Progenitor cell of endocrine pancreas (in vitro differentiated cells): ENCODE measurements at regions not wholly inside any gene's neighbourhood (a gene's known extent, or its start where the extent isn't known, plus 50 kb on each side); places are given as distances from the start of the nearest gene placed in this dataset.

Experiments used
- DNase-seq: peaks from one replicate; pipeline ENCODE4 v3.0.0; 2021; ENCODE audit warnings: low spot score; ENCODE audit not compliant: unreplicated experiment
- H3K27ac Mint-ChIP-seq: 2 replicates; pipeline ENCODE4 v1.8.0; 2021; ENCODE audit warnings: mild to moderate bottlenecking, moderate library complexity, mixed read lengths
- H3K27me3 Mint-ChIP-seq: 2 replicates; pipeline ENCODE4 v1.8.0; 2021; ENCODE audit warnings: mixed read lengths
- H3K36me3 Mint-ChIP-seq: 2 replicates; pipeline ENCODE4 v1.8.0; 2022; ENCODE audit warnings: mixed read lengths; ENCODE audit not compliant: insufficient read depth
- H3K4me1 Mint-ChIP-seq: 2 replicates; pipeline ENCODE4 v1.8.0; 2021; ENCODE audit warnings: low read depth, mixed read lengths
- H3K4me3 Mint-ChIP-seq: 2 replicates; pipeline ENCODE4 v1.8.0; 2021; ENCODE audit warnings: low read depth, mild to moderate bottlenecking, moderate library complexity, mixed read lengths
- H3K9me3 Mint-ChIP-seq: 2 replicates; pipeline ENCODE4 v1.8.0; 2021; ENCODE audit warnings: low read depth, mixed read lengths
- TF ChIP-seq, protein P1 (sequence below): fragments of 200-600 bp; sonication (generic); IDR thresholded peaks from one replicate; pipeline ENCODE4 v1.5.0; 2021; ENCODE audit warnings: antibody characterized with exemption, mild to moderate bottlenecking; ENCODE audit not compliant: unreplicated experiment

DNA sequence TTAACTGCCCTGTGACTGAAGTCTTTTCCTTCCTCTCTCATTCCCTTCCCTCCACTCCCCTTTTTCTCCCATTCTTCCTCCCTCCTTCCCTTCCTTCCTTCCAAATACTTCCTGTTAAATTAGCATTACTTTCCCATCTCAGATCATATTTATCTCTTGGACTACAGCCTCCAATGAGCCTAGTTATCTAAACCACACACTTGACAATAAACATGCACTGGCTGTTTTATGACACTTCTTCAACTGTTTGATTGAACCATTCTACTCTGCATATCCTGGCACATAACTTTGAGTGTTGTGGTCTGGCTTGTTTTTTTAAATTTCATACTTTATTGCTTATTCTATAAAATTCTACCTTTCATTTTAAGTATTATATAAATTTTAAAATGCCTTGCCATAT is 1860.8 kb upstream of the LRRTM1 start:
- Mint-ChIP-seq H3K9me3 (no peaks in the 10 kb centered on the region), H3K4me3 (no peak overlapping the region), H3K27me3 (no peaks in the 10 kb centered on the region), H3K27ac (no peak overlapping the region), H3K36me3 (no peaks in the 10 kb centered on the region), H3K4me1 (no peaks in the 10 kb centered on the region)
- TF ChIP-seq, protein P1, sequence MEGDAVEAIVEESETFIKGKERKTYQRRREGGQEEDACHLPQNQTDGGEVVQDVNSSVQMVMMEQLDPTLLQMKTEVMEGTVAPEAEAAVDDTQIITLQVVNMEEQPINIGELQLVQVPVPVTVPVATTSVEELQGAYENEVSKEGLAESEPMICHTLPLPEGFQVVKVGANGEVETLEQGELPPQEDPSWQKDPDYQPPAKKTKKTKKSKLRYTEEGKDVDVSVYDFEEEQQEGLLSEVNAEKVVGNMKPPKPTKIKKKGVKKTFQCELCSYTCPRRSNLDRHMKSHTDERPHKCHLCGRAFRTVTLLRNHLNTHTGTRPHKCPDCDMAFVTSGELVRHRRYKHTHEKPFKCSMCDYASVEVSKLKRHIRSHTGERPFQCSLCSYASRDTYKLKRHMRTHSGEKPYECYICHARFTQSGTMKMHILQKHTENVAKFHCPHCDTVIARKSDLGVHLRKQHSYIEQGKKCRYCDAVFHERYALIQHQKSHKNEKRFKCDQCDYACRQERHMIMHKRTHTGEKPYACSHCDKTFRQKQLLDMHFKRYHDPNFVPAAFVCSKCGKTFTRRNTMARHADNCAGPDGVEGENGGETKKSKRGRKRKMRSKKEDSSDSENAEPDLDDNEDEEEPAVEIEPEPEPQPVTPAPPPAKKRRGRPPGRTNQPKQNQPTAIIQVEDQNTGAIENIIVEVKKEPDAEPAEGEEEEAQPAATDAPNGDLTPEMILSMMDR = no peak
- DNase-seq = no peak

DNA sequence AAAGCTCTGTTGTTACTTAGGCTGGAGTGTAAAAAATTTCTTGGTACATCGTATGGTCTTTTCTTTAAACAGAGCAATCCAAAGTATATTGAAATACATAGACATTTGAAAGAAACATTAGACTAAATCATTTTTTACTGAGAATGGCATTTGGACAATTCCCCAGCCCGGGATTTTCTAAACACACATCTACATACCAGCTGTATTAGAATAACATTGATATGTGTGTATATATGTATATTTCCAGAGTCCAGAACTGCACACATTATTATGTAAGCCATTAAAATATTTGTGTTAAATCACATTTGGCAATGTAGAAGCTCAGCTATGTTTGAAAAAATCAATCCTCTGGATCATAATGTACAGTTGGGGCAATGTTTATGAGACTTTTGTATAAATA is 1853.6 kb upstream of the LRRTM1 start:
- TF ChIP-seq, protein P1 = no peak
- Mint-ChIP-seq H3K4me1 (no peaks in the 10 kb centered on the region), H3K27me3 (no peaks in the 10 kb centered on the region), H3K36me3 (no peaks in the 10 kb centered on the region), H3K27ac (no peak overlapping the region), H3K4me3 (no peak overlapping the region), H3K9me3 (no peaks in the 10 kb centered on the region)
- no peak for DNase-seq

DNA sequence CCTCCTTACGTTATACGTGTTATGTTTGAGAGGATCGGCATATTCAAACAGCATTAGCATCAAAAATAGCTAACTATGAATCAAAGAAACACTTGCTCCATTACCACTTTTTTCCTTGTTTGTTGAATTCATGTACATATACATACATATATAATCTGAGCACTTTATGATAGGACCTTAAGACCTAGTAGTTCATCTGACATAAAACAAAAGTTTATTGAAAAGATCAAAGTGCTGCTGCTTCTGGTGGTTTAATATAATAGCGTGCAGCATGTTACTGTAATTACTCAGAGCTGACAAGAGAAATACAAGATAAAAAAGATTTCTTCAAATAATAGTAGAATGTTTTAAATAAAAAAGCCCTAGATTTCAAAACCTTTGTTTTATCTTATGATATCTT is 1850.9 kb upstream of the LRRTM1 start:
- Mint-ChIP-seq H3K27ac (no peak overlapping the region), H3K9me3 (peaks cover 3% of the 10 kb centered on the region), H3K36me3 (no peaks in the 10 kb centered on the region), H3K4me1 (no peaks in the 10 kb centered on the region), H3K27me3 (no peaks in the 10 kb centered on the region), H3K4me3 (no peak overlapping the region)
- TF ChIP-seq, protein P1 = no peak
- no peak for DNase-seq

DNA sequence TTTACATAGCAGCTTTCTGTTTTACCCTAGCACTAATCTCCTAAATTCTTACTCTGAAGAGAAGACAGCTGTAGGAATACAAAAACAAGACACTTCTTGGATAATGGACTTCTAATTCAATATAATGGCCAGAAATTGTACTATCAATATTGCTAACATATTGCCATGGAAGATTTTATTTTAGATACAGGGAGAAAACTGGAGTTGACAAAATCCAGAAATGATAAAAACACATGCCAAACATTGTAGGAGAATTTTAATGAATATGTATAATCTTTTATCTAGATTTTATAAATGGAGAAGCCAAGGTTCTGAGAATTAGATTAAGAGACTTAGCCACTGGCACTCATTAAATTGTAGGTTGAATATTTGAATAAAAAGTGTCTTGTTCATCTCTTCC is 1838.8 kb upstream of the LRRTM1 start:
- peaks cover 14% of the 10 kb centered on the region for H3K9me3 Mint-ChIP-seq
- no peak overlapping the region for H3K27ac Mint-ChIP-seq
- no peaks in the 10 kb centered on the region for H3K27me3 Mint-ChIP-seq
- peaks cover 6% of the 10 kb centered on the region for H3K36me3 Mint-ChIP-seq
- TF ChIP-seq, protein P1 = no peak
- peaks cover 27% of the 10 kb centered on the region for H3K4me1 Mint-ChIP-seq
- no peak overlapping the region for H3K4me3 Mint-ChIP-seq
- no peak for DNase-seq

DNA sequence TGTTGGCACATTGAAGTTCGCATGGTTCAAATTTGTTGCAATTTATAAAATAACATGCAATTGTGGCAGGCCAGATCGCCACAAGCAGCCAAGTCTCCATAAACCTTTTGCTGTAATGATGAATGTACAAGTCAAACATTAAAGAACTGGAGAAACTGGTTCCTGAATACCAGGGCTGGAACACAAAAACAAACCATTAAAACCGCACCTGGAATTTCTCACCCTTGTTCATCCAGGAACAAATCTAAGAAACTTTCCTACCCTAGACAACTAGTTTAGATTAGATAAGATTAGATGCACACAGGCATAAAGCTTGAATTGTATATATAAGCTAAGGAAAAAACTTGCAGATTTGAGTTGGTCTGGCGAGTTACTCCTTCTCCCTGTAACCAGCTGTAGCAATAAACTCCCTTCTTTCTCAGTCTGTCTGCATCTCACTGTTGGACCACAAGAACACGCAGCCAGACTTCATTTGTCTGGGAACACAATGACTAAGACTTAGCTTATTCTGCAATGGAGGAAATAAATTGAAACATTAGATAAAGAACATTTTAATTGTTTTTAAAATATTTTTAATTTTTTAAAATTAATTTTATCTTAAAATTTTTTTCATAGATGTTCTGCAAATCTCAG is 1835.5 kb upstream of the LRRTM1 start:
- peak overlapping the region; percentile 40 for H3K4me3 Mint-ChIP-seq
- TF ChIP-seq, protein P1 = no peak

More for the DNA sequence above, 1835.5 kb upstream of the LRRTM1 start:
- peaks cover 9% of the 10 kb centered on the region for H3K36me3 Mint-ChIP-seq
- H3K4me1 Mint-ChIP-seq = peaks cover 18% of the 10 kb centered on the region
- H3K9me3 Mint-ChIP-seq = peaks cover 15% of the 10 kb centered on the region
- H3K27ac Mint-ChIP-seq = peak overlapping the region; percentile 94
- DNase-seq = no peak
- H3K27me3 Mint-ChIP-seq = no peaks in the 10 kb centered on the region
